ENCODE measurements at regions not wholly inside any gene's neighbourhood (a gene's known extent, or its start where the extent isn't known, plus 50 kb on each side); places are given as distances from the start of the nearest gene placed in this dataset.

DNA sequence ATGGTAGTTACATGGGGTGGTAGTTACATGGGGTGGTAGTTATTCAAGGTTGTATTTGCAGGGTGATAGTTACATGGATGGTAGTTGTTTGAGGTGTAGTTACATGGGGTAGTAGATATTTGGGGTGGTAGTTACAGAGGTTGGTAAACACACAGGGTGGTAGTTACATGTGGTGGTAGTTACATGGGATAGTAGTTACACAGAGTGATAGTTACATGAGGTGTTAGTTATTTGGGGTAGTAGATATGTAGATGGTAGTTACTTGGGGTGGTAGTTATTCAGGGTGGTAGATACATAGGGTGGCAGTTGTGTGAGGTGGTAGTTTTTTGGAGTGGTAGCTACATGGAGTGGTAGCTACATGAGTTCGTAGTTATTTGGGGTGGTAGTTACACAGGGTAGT lies 221.3 kb upstream of the CST7 start:
- H3K18ac ChIP-seq (ENCODE audit: low read length): no peak overlapping the region
- H3K9ac ChIP-seq (ENCODE audit: low read depth, low read length, poor library complexity): no peak overlapping the region
- H4K91ac ChIP-seq (ENCODE audit: low read depth, low read length, poor library complexity): no peak overlapping the region
- H3K23ac ChIP-seq (ENCODE audit: low read depth, low read length, poor library complexity): no peak overlapping the region
- H3K4me3 ChIP-seq (ENCODE audit: low read length in 2 of 2): no peak overlapping the region
- H2BK12ac ChIP-seq (ENCODE audit: low read length): no peak overlapping the region
- H4K8ac ChIP-seq (ENCODE audit: low read depth, low read length): no peak overlapping the region
- no peaks in the 10 kb centered on the region for H3K9me3 ChIP-seq (replicated peaks in 1 of 2; ENCODE audit: control insufficient read depth in 2 of 2, insufficient read depth in 1 of 2, low read depth in 1 of 2, low read length in 2 of 2)
- no peak overlapping the region for H3K14ac ChIP-seq (ENCODE audit: low read length)
- H2BK5ac ChIP-seq (ENCODE audit: low read length): no peak overlapping the region
- no peaks in the 10 kb centered on the region for H3K36me3 ChIP-seq (replicated peaks in 1 of 2; ENCODE audit: control insufficient read depth in 2 of 2, insufficient read depth in 2 of 2, low read length in 2 of 2)
- H2AK5ac ChIP-seq (ENCODE audit: low read depth, low read length): no peak overlapping the region
- H3K4me2 ChIP-seq (ENCODE audit: insufficient read depth, low read length, poor library complexity, severe bottlenecking): no peak overlapping the region
- H2BK120ac ChIP-seq (ENCODE audit: low read depth, low read length): no peak overlapping the region
- WGBS, 2 donors (ENCODE audit: extremely low coverage in 2 of 2, insufficient read length in 2 of 2, insufficient replicate concordance in 1 of 2): no CpG with 5 or more reads among the region's 1 CpG
- H3K4ac ChIP-seq (ENCODE audit: low read length): no peak overlapping the region
- no peaks in the 10 kb centered on the region for H3K27me3 ChIP-seq (ENCODE audit: control insufficient read depth in 3 of 3, insufficient read depth in 3 of 3, low read depth in 1 of 3, low read length in 3 of 3)
- H3K4me1 ChIP-seq (ENCODE audit: control insufficient read depth in 2 of 2, insufficient read depth in 1 of 2, low read depth in 1 of 2, low read length in 2 of 2): no peaks in the 10 kb centered on the region
- no peak for DNase-seq (ENCODE audit: low spot score)
- no peak overlapping the region for H3K27ac ChIP-seq (replicated peaks; ENCODE audit: low read length)
- no peak overlapping the region for H2AFZ ChIP-seq (ENCODE audit: low read length)
- H2BK15ac ChIP-seq (ENCODE audit: low read length): no peak overlapping the region
- no peaks in the 10 kb centered on the region for H3K79me1 ChIP-seq (ENCODE audit: low read depth, low read length)

DNA sequence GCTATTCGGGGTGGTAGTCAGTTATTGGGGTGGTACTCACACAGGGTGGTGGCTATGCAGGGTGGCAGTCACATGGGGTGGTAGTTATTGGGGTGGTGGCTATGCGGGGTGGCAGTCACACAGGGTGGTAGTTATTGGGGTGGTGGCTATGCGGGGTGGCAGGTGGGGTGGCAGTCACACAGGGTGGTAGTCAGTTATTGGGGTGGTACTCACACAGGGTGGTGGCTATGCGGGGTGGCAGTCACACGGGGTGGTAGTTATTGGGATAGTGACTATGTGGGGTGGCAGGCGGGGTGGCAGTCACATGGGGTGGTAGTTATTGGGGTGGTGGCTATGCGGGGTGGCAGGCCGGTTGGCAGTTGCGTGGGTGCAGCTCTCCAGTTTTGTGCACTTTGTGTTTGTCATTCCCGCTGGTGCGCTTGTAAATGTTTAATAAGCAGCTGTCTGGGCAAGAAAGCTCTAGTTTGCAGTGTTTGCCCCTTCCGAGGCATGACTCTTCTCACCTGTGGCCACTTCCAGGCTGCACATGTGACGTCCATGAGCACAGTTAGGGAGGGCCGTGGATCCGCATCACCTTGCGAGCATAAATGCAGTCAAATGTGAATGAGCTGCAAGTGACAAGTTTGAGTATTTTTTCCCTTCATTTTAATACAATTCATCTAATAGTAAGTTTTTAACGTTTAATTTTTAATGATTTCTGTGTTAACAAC lies 219.0 kb upstream of the CST7 start:
- H2AFZ ChIP-seq (ENCODE audit: low read length): no peak overlapping the region
- H3K79me1 ChIP-seq (ENCODE audit: low read depth, low read length): no peaks in the 10 kb centered on the region
- no peak overlapping the region for H3K4me3 ChIP-seq (ENCODE audit: low read length in 2 of 2)
- H2BK120ac ChIP-seq (ENCODE audit: low read depth, low read length): no peak overlapping the region
- H3K4me1 ChIP-seq (ENCODE audit: control insufficient read depth in 2 of 2, insufficient read depth in 1 of 2, low read depth in 1 of 2, low read length in 2 of 2): no peaks in the 10 kb centered on the region
- H4K91ac ChIP-seq (ENCODE audit: low read depth, low read length, poor library complexity): no peak overlapping the region
- no peak overlapping the region for H2BK12ac ChIP-seq (ENCODE audit: low read length)
- H2AK5ac ChIP-seq (ENCODE audit: low read depth, low read length): no peak overlapping the region
- no peak overlapping the region for H3K27ac ChIP-seq (replicated peaks; ENCODE audit: low read length)
- no peaks in the 10 kb centered on the region for H3K9me3 ChIP-seq (replicated peaks in 1 of 2; ENCODE audit: control insufficient read depth in 2 of 2, insufficient read depth in 1 of 2, low read depth in 1 of 2, low read length in 2 of 2)
- no peaks in the 10 kb centered on the region for H3K27me3 ChIP-seq (ENCODE audit: control insufficient read depth in 3 of 3, insufficient read depth in 3 of 3, low read depth in 1 of 3, low read length in 3 of 3)
- no peak overlapping the region for H3K18ac ChIP-seq (ENCODE audit: low read length)
- no CpG with 5 or more reads among the region's 17 CpGs for WGBS, 2 donors (ENCODE audit: extremely low coverage in 2 of 2, insufficient read length in 2 of 2, insufficient replicate concordance in 1 of 2)
- no peak overlapping the region for H2BK15ac ChIP-seq (ENCODE audit: low read length)
- no peak overlapping the region for H3K9ac ChIP-seq (ENCODE audit: low read depth, low read length, poor library complexity)
- no peak overlapping the region for H3K14ac ChIP-seq (ENCODE audit: low read length)
- H4K8ac ChIP-seq (ENCODE audit: low read depth, low read length): no peak overlapping the region
- no peak overlapping the region for H3K4ac ChIP-seq (ENCODE audit: low read length)
- no peak overlapping the region for H3K23ac ChIP-seq (ENCODE audit: low read depth, low read length, poor library complexity)
- no peak overlapping the region for H3K4me2 ChIP-seq (ENCODE audit: insufficient read depth, low read length, poor library complexity, severe bottlenecking)
- no peak for DNase-seq (ENCODE audit: low spot score)
- no peaks in the 10 kb centered on the region for H3K36me3 ChIP-seq (replicated peaks in 1 of 2; ENCODE audit: control insufficient read depth in 2 of 2, insufficient read depth in 2 of 2, low read length in 2 of 2)
- no peak overlapping the region for H2BK5ac ChIP-seq (ENCODE audit: low read length)

GRCh38 chr20:24730750-24731149 lies 218.3 kb upstream of the CST7 start:
- H3K79me1 ChIP-seq (ENCODE audit: low read depth, low read length): no peaks in the 10 kb centered on the region

GRCh38 chr20:24731312-24731711 lies 217.8 kb upstream of the CST7 start:
- no peak overlapping the region for H3K4me2 ChIP-seq (ENCODE audit: insufficient read depth, low read length, poor library complexity, severe bottlenecking)
- H3K4me3 ChIP-seq (ENCODE audit: low read length in 2 of 2): no peak overlapping the region
- H4K8ac ChIP-seq (ENCODE audit: low read depth, low read length): no peak overlapping the region
- H2AFZ ChIP-seq (ENCODE audit: low read length): no peak overlapping the region
- H3K27me3 ChIP-seq (ENCODE audit: control insufficient read depth in 3 of 3, insufficient read depth in 3 of 3, low read depth in 1 of 3, low read length in 3 of 3): no peaks in the 10 kb centered on the region
- no peak overlapping the region for H2BK5ac ChIP-seq (ENCODE audit: low read length)
- no peaks in the 10 kb centered on the region for H3K9me3 ChIP-seq (replicated peaks in 1 of 2; ENCODE audit: control insufficient read depth in 2 of 2, insufficient read depth in 1 of 2, low read depth in 1 of 2, low read length in 2 of 2)
- H3K4me1 ChIP-seq (ENCODE audit: control insufficient read depth in 2 of 2, insufficient read depth in 1 of 2, low read depth in 1 of 2, low read length in 2 of 2): no peaks in the 10 kb centered on the region
- no peaks in the 10 kb centered on the region for H3K36me3 ChIP-seq (replicated peaks in 1 of 2; ENCODE audit: control insufficient read depth in 2 of 2, insufficient read depth in 2 of 2, low read length in 2 of 2)
- H3K79me1 ChIP-seq (ENCODE audit: low read depth, low read length): no peaks in the 10 kb centered on the region
- H2BK120ac ChIP-seq (ENCODE audit: low read depth, low read length): no peak overlapping the region
- no peak overlapping the region for H3K9ac ChIP-seq (ENCODE audit: low read depth, low read length, poor library complexity)
- no CpG with 5 or more reads among the region's 10 CpGs for WGBS, 2 donors (ENCODE audit: extremely low coverage in 2 of 2, insufficient read length in 2 of 2, insufficient replicate concordance in 1 of 2)
- H3K18ac ChIP-seq (ENCODE audit: low read length): no peak overlapping the region
- H2BK12ac ChIP-seq (ENCODE audit: low read length): no peak overlapping the region
- H3K23ac ChIP-seq (ENCODE audit: low read depth, low read length, poor library complexity): no peak overlapping the region
- H2AK5ac ChIP-seq (ENCODE audit: low read depth, low read length): no peak overlapping the region
- no peak overlapping the region for H3K14ac ChIP-seq (ENCODE audit: low read length)
- H3K27ac ChIP-seq (replicated peaks; ENCODE audit: low read length): no peak overlapping the region
- DNase-seq (ENCODE audit: low spot score): no peak
- no peak overlapping the region for H2BK15ac ChIP-seq (ENCODE audit: low read length)
- no peak overlapping the region for H4K91ac ChIP-seq (ENCODE audit: low read depth, low read length, poor library complexity)
- H3K4ac ChIP-seq (ENCODE audit: low read length): no peak overlapping the region

More at GRCh38 chr20:24730750-24731149, 218.3 kb upstream of the CST7 start:
- Histone ChIP-seq H3K14ac (ENCODE audit: low read length) (no peak overlapping the region), H2BK12ac (ENCODE audit: low read length) (no peak overlapping the region), H3K4me1 (ENCODE audit: control insufficient read depth in 2 of 2, insufficient read depth in 1 of 2, low read depth in 1 of 2, low read length in 2 of 2) (no peaks in the 10 kb centered on the region), H3K9ac (ENCODE audit: low read depth, low read length, poor library complexity) (no peak overlapping the region), H3K9me3 (replicated peaks in 1 of 2; ENCODE audit: control insufficient read depth in 2 of 2, insufficient read depth in 1 of 2, low read depth in 1 of 2, low read length in 2 of 2) (no peaks in the 10 kb centered on the region), H3K27ac (replicated peaks; ENCODE audit: low read length) (no peak overlapping the region), H3K4me3 (ENCODE audit: low read length in 2 of 2) (no peak overlapping the region), H3K23ac (ENCODE audit: low read depth, low read length, poor library complexity) (no peak overlapping the region), H4K8ac (ENCODE audit: low read depth, low read length) (no peak overlapping the region), H3K4ac (ENCODE audit: low read length) (no peak overlapping the region), H2BK120ac (ENCODE audit: low read depth, low read length) (no peak overlapping the region), H3K4me2 (ENCODE audit: insufficient read depth, low read length, poor library complexity, severe bottlenecking) (no peak overlapping the region), H2AFZ (ENCODE audit: low read length) (no peak overlapping the region), H2BK15ac (ENCODE audit: low read length) (no peak overlapping the region), H3K18ac (ENCODE audit: low read length) (peak overlapping the region; percentile 52), H2BK5ac (ENCODE audit: low read length) (no peak overlapping the region), H4K91ac (ENCODE audit: low read depth, low read length, poor library complexity) (no peak overlapping the region), H3K27me3 (ENCODE audit: control insufficient read depth in 3 of 3, insufficient read depth in 3 of 3, low read depth in 1 of 3, low read length in 3 of 3) (no peaks in the 10 kb centered on the region), H3K36me3 (replicated peaks in 1 of 2; ENCODE audit: control insufficient read depth in 2 of 2, insufficient read depth in 2 of 2, low read length in 2 of 2) (no peaks in the 10 kb centered on the region), H2AK5ac (ENCODE audit: low read depth, low read length) (no peak overlapping the region)
- DNase-seq (ENCODE audit: low spot score): no peak
- no CpG with 5 or more reads among the region's 10 CpGs for WGBS, 2 donors (ENCODE audit: extremely low coverage in 2 of 2, insufficient read length in 2 of 2, insufficient replicate concordance in 1 of 2)
